ENCODE measurements at regions not wholly inside any gene's neighbourhood (a gene's known extent, or its start where the extent isn't known, plus 50 kb on each side); places are given as distances from the start of the nearest gene placed in this dataset.

DNA sequence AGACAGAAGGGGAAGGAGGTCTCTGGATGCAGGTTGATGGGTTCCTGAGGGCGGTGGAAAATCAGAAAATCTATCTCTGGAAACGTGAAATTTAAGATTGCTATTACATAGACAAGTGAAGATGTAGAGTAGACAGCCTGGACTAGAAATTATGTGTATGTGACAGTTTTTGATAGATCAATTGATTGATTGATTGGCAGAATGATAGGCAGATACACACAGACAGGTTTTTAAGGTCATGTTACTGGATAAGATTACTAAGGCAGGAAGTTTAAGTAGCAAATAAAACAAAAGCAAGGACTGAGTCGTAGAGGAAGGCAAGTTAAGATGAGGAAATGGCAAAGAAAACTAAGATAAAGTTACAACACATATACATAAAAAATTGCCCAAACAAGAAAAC is 124.7 kb downstream of the RGS21 start:
- no peak for DNase-seq (ENCODE audit: extremely low read depth, low read depth)
- TF ChIP-seq, protein P1, sequence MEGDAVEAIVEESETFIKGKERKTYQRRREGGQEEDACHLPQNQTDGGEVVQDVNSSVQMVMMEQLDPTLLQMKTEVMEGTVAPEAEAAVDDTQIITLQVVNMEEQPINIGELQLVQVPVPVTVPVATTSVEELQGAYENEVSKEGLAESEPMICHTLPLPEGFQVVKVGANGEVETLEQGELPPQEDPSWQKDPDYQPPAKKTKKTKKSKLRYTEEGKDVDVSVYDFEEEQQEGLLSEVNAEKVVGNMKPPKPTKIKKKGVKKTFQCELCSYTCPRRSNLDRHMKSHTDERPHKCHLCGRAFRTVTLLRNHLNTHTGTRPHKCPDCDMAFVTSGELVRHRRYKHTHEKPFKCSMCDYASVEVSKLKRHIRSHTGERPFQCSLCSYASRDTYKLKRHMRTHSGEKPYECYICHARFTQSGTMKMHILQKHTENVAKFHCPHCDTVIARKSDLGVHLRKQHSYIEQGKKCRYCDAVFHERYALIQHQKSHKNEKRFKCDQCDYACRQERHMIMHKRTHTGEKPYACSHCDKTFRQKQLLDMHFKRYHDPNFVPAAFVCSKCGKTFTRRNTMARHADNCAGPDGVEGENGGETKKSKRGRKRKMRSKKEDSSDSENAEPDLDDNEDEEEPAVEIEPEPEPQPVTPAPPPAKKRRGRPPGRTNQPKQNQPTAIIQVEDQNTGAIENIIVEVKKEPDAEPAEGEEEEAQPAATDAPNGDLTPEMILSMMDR (IDR thresholded peaks at IDR 0.05; ENCODE audit: low read depth, low read length, missing control alignments): no peak
- no peak overlapping the region for H3K4me3 ChIP-seq (replicated peaks; ENCODE audit: low read depth, low read length)

DNA sequence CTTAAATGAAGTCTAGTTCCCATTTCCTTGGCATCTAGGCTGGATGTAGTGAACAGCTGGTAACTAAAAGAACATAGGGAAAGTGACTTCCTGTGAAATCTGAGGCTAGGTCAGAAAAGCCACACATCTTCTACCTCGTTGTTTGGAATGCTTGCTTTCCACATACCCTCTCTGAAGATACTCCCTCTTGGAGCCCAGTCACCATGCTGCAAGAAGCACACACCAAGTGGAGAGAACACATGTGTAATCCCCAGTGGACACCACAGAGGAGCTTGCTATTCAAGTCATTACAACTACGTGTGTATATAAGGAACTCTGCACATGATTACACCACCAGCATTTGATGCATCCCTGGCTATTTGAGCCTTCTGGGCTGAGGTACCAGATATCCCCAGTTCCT is 125.9 kb downstream of the RGS21 start:
- no peak overlapping the region for H3K4me3 ChIP-seq (replicated peaks; ENCODE audit: low read depth, low read length)
- TF ChIP-seq, protein P1 (IDR thresholded peaks at IDR 0.05; ENCODE audit: low read depth, low read length, missing control alignments): no peak
- DNase-seq (ENCODE audit: extremely low read depth, low read depth): no peak

DNA sequence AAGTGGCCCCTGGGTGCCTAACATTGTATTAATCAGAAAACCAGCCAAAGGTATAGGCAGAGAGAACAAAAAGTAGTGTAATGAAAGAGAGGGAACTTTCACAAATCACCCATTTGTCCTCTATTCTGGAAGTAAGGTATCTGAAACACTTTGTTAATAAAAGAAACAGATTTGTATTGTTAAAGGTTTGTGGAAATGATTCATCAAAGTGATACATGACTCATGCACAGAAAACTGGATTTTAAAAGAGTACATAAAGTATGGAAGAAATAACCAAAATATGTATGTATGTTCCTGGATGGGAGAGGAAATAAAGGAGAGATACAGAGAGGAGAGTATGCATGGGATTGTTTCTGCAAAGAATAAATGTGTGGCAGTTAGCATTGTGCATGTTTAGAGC is 126.8 kb downstream of the RGS21 start:
- no peak for DNase-seq (ENCODE audit: extremely low read depth, low read depth)
- H3K4me3 ChIP-seq (replicated peaks; ENCODE audit: low read depth, low read length): no peak overlapping the region
- TF ChIP-seq, protein P1 (IDR thresholded peaks at IDR 0.05; ENCODE audit: low read depth, low read length, missing control alignments): no peak

DNA sequence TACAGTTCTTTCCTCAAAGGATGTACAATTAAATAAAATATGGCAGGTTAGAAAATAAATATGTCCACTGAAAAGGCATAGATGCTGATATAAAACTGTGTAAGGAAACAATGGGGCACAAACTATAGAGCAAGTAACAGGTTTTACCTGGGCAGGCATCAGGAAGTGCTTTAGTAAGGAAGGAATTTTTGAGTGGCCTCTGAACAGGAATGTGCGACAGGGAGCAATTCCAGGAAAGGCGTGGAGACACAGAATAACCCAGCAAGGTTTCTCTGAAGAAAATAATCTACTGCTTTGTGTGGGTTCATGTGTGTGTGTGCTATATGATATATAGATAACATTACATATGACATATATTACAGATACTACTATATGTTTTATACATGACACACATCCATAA is 128.4 kb downstream of the RGS21 start:
- no peak for DNase-seq (ENCODE audit: extremely low read depth, low read depth)
- TF ChIP-seq, protein P1 (IDR thresholded peaks at IDR 0.05; ENCODE audit: low read depth, low read length, missing control alignments): no peak
- no peak overlapping the region for H3K4me3 ChIP-seq (replicated peaks; ENCODE audit: low read depth, low read length)

DNA sequence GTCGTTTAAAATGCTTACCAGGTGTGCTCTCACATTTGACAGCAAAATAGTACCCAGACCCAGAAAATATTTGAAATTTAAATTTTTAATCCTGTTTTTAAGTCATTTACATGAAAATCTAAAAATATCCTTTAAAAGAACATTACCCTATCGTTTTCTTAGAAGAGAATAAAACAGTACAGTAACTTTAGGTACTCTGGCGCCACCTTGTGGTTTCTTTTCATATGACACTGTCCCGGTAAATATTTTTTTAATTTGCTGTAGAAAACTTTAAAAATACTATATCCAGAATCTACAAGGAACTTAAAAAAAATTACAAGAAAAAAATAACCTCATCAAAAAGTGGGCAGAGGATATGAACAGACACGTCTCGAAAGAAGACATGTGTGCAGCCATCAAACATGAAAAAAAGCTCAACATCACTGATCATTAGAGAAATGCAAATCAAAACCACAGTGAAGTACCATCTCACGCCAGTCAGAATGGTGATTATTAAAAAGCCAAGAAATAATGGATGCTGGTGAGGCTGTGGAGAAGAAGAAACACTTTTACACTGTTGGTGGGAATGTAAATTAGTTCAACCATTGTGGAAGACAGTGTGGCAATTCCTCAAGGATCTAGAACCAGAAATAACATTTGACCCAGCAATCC is 129.2 kb downstream of the RGS21 start:
- peak; percentile 31 for DNase-seq (ENCODE audit: extremely low read depth, low read depth)
- TF ChIP-seq, protein P1 (IDR thresholded peaks at IDR 0.05; ENCODE audit: low read depth, low read length, missing control alignments): peak; percentile 40
- H3K4me3 ChIP-seq (replicated peaks; ENCODE audit: low read depth, low read length): no peak overlapping the region

DNA sequence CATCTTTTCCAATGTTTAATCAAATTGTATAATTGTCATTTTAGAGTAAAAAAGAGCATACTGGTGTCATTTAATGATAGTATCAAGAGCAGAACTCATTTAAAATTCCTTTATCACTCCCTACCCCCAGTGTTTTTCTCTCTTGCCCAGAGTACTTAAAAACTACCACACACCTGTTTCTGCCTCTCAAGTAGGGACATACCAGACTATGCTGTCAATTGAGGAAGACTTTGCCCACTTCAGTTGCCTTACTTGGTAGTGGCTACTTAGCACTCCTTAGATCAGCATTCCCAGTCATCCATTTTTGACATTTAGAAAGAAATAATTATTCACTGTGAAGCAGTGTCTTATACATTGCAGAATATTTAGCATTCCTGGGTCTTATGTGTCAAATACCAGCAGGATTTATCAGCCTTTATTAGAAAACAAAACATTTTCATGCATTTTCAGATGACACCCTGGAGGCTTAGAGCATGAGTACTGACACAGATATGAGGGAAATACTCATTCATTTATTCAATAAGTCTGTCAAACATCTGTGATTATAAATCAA is 127.5 kb upstream of the RGS1 start:
- no peak overlapping the region for H3K4me3 ChIP-seq (replicated peaks; ENCODE audit: low read depth, low read length)
- TF ChIP-seq, protein P1 (IDR thresholded peaks at IDR 0.05; ENCODE audit: low read depth, low read length, missing control alignments): no peak
- no peak for DNase-seq (ENCODE audit: extremely low read depth, low read depth)
